Ovary (tissue), 3 donors: ENCODE measurements at regions not wholly inside any gene's neighbourhood (a gene's known extent, or its start where the extent isn't known, plus 50 kb on each side); places are given as distances from the start of the nearest gene placed in this dataset.

Experiments used
- POLR2A ChIP-seq: fragments of 450-650 bp; IDR thresholded peaks from one replicate; pipeline ENCODE4 v1.6.1; 2017; ENCODE audit warnings: antibody characterized with exemption, mild to moderate bottlenecking, moderate library complexity
- TF ChIP-seq, protein P1 (sequence below), 3 donors: fragments of 450-650 bp in 2 of 3; fragments of 200-600 bp in 1 of 3; IDR thresholded peaks; one replicate each; pipeline versions ENCODE4 v1.5.1 to v1.8.0; 2016 to 2022; ENCODE audit warnings: antibody characterized with exemption in 3 of 3, mild to moderate bottlenecking in 1 of 3
- donor health status: DM: no; HTN: no; CAD: no.

DNA sequence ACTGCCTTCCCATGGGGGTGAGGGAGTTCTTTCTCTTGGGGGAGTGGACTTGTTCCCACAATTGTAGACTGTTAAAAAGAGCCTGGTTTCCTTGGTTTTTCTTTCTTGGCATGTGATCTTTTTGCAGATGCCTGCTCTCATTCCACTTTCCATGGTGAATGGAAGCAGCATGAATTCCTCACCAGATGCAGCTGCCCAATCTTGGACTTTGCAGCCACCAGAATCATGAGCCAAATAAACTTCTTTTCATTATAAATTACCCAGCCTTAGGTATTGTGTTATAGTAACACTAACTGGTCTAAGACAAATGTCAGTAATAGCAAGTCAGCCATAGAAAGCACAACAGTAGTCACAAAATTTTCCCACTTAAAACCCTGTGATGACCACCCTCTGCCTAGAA is 260.5 kb upstream of the THBS1 start:
- TF ChIP-seq, protein P1, sequence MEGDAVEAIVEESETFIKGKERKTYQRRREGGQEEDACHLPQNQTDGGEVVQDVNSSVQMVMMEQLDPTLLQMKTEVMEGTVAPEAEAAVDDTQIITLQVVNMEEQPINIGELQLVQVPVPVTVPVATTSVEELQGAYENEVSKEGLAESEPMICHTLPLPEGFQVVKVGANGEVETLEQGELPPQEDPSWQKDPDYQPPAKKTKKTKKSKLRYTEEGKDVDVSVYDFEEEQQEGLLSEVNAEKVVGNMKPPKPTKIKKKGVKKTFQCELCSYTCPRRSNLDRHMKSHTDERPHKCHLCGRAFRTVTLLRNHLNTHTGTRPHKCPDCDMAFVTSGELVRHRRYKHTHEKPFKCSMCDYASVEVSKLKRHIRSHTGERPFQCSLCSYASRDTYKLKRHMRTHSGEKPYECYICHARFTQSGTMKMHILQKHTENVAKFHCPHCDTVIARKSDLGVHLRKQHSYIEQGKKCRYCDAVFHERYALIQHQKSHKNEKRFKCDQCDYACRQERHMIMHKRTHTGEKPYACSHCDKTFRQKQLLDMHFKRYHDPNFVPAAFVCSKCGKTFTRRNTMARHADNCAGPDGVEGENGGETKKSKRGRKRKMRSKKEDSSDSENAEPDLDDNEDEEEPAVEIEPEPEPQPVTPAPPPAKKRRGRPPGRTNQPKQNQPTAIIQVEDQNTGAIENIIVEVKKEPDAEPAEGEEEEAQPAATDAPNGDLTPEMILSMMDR (IDR thresholded peaks at IDR 0.05) = no peak
- no peak for TF ChIP-seq POLR2A
